Neuron (in vitro differentiated cells): ENCODE measurements at regions not wholly inside any gene's neighbourhood (a gene's known extent, or its start where the extent isn't known, plus 50 kb on each side); places are given as distances from the start of the nearest gene placed in this dataset.
"Not testable (repeated sequence)": the region's sequence is repeated elsewhere in the genome, so short reads cannot be mapped to it uniquely, and the experiment has no call there.

ENCODE experiments used
- H2AFZ ChIP-seq: one replicate; pipeline ENCODE4 v1.6.1; 2013; ENCODE audit warnings: low read depth, mild to moderate bottlenecking, inconsistent platforms, low read length, moderate library complexity
- H3K27me3 ChIP-seq: one replicate; pipeline ENCODE4 v1.6.1; 2013; ENCODE audit warnings: low read length; ENCODE audit not compliant: insufficient read depth
- H3K36me3 ChIP-seq: one replicate; pipeline ENCODE4 v1.6.1; 2013; ENCODE audit warnings: low read length; ENCODE audit not compliant: insufficient read depth
- H3K4me1 ChIP-seq: one replicate; pipeline ENCODE4 v1.6.1; 2013; ENCODE audit warnings: low read length; ENCODE audit not compliant: insufficient read depth
- H3K4me3 ChIP-seq: 2 replicates; pipeline ENCODE4 v1.5.1; 2013; ENCODE audit warnings: mild to moderate bottlenecking, low read length, moderate library complexity
- H3K9me3 ChIP-seq: one replicate; pipeline ENCODE4 v1.6.1; 2013; ENCODE audit warnings: low read length

GRCh38 chr3:21028412-21028811 is 722.6 kb downstream of the ZNF385D start:
- Histone ChIP-seq H3K9me3 (no peaks in the 10 kb centered on the region), H3K4me3 (no peak overlapping the region), H3K36me3 (no peaks in the 10 kb centered on the region), H3K27me3 (no peaks in the 10 kb centered on the region), H2AFZ (no peak overlapping the region), H3K4me1 (no peaks in the 10 kb centered on the region)

- H3K4me1 ChIP-seq: no peaks in the 10 kb centered on the region
- H3K36me3 ChIP-seq: no peaks in the 10 kb centered on the region
- H3K9me3 ChIP-seq: no peaks in the 10 kb centered on the region
These were observed 726.4 kb downstream of the ZNF385D start for GRCh38 chr3:21024563-21024962.

GRCh38 chr3:21020681-21021080 is 730.3 kb downstream of the ZNF385D start:
- Histone ChIP-seq H2AFZ (no peak overlapping the region), H3K9me3 (no peaks in the 10 kb centered on the region), H3K36me3 (no peaks in the 10 kb centered on the region), H3K4me3 (no peak overlapping the region), H3K27me3 (no peaks in the 10 kb centered on the region), H3K4me1 (no peaks in the 10 kb centered on the region)

More at GRCh38 chr3:21024563-21024962, 726.4 kb downstream of the ZNF385D start:
- Histone ChIP-seq H3K27me3 (no peaks in the 10 kb centered on the region), H3K4me3 (no peak overlapping the region), H2AFZ (no peak overlapping the region)

GRCh38 chr3:21020043-21020442 is 731.0 kb downstream of the ZNF385D start:
- Histone ChIP-seq H3K27me3 (no peaks in the 10 kb centered on the region), H3K9me3 (no peaks in the 10 kb centered on the region), H3K4me3 (no peak overlapping the region), H3K36me3 (no peaks in the 10 kb centered on the region), H3K4me1 (no peaks in the 10 kb centered on the region), H2AFZ (no peak overlapping the region)

- H2AFZ ChIP-seq: no peak overlapping the region
- no peaks in the 10 kb centered on the region for H3K9me3 ChIP-seq
- no peak overlapping the region for H3K4me3 ChIP-seq
These were observed 733.7 kb downstream of the ZNF385D start for GRCh38 chr3:21017115-21017852.

GRCh38 chr3:21013566-21013965 is 737.4 kb downstream of the ZNF385D start:
- Histone ChIP-seq H3K36me3 (no peaks in the 10 kb centered on the region), H3K27me3 (no peaks in the 10 kb centered on the region), H3K9me3 (no peaks in the 10 kb centered on the region), H2AFZ (no peak overlapping the region), H3K4me3 (no peak overlapping the region), H3K4me1 (peaks cover 9% of the 10 kb centered on the region)

More at GRCh38 chr3:21017115-21017852, 733.7 kb downstream of the ZNF385D start:
- Histone ChIP-seq H3K36me3 (no peaks in the 10 kb centered on the region), H3K27me3 (no peaks in the 10 kb centered on the region), H3K4me1 (no peaks in the 10 kb centered on the region)

GRCh38 chr3:20999661-21000060 is 751.3 kb downstream of the ZNF385D start:
- Histone ChIP-seq H3K4me3 (no peak overlapping the region), H3K4me1 (no peaks in the 10 kb centered on the region), H3K36me3 (no peaks in the 10 kb centered on the region), H2AFZ (no peak overlapping the region), H3K9me3 (no peaks in the 10 kb centered on the region), H3K27me3 (no peaks in the 10 kb centered on the region)

GRCh38 chr3:20997183-20997582 is 753.8 kb downstream of the ZNF385D start:
- no peaks in the 10 kb centered on the region for H3K9me3 ChIP-seq
- no peak overlapping the region for H2AFZ ChIP-seq
- H3K4me3 ChIP-seq: no peak overlapping the region
- H3K27me3 ChIP-seq: no peaks in the 10 kb centered on the region
- no peaks in the 10 kb centered on the region for H3K4me1 ChIP-seq
- no peaks in the 10 kb centered on the region for H3K36me3 ChIP-seq

GRCh38 chr3:20990896-20991295 is 760.1 kb downstream of the ZNF385D start:
- Histone ChIP-seq H3K36me3 (no peaks in the 10 kb centered on the region), H3K4me1 (no peaks in the 10 kb centered on the region), H3K9me3 (no peaks in the 10 kb centered on the region), H3K4me3 (no peak overlapping the region), H3K27me3 (no peaks in the 10 kb centered on the region), H2AFZ (no peak overlapping the region)

GRCh38 chr3:20989653-20990052 is 761.4 kb downstream of the ZNF385D start:
- not testable (repeated sequence) for H3K27me3 ChIP-seq, H3K36me3 ChIP-seq, H3K4me1 ChIP-seq, H3K4me3 ChIP-seq, H2AFZ ChIP-seq, H3K9me3 ChIP-seq

GRCh38 chr3:20984594-20985205 is 766.3 kb downstream of the ZNF385D start:
- Histone ChIP-seq H3K4me1 (no peaks in the 10 kb centered on the region), H3K27me3 (no peaks in the 10 kb centered on the region), H3K4me3 (no peak overlapping the region), H3K9me3 (no peaks in the 10 kb centered on the region), H3K36me3 (no peaks in the 10 kb centered on the region), H2AFZ (no peak overlapping the region)

- Histone ChIP-seq H3K4me1 (no peaks in the 10 kb centered on the region), H2AFZ (no peak overlapping the region), H3K27me3 (no peaks in the 10 kb centered on the region), H3K4me3 (no peak overlapping the region), H3K9me3 (no peaks in the 10 kb centered on the region), H3K36me3 (no peaks in the 10 kb centered on the region)
These were observed 775.8 kb downstream of the ZNF385D start for GRCh38 chr3:20975188-20975651.

GRCh38 chr3:20974396-20974795 is 776.6 kb downstream of the ZNF385D start:
- H3K4me1 ChIP-seq: no peaks in the 10 kb centered on the region
- H3K36me3 ChIP-seq: no peaks in the 10 kb centered on the region
- no peak overlapping the region for H2AFZ ChIP-seq
- no peaks in the 10 kb centered on the region for H3K27me3 ChIP-seq
- H3K4me3 ChIP-seq: no peak overlapping the region
- no peaks in the 10 kb centered on the region for H3K9me3 ChIP-seq
